ENCODE measurements at regions not wholly inside any gene's neighbourhood (a gene's known extent, or its start where the extent isn't known, plus 50 kb on each side); places are given as distances from the start of the nearest gene placed in this dataset.

- no peak for TF ChIP-seq ZNF655 (CRISPR knock-in tag; IDR thresholded peaks at IDR 0.05)
- peak; percentile 95 for TF ChIP-seq STAG1 (CRISPR knock-in tag; IDR thresholded peaks at IDR 0.05; ENCODE audit: borderline replicate concordance)
- TF ChIP-seq PATZ1 (CRISPR knock-in tag; IDR thresholded peaks at IDR 0.05; ENCODE audit: borderline replicate concordance) = no peak
- peak in 1 of 2 experiments; percentile 42; a peak in 1 of 3 replicates for TF ChIP-seq CBX3 (IDR thresholded peaks at IDR 0.05; ENCODE audit: borderline replicate concordance in 1 of 2, low read length in 2 of 2)
- TF ChIP-seq SMC3 (conservative IDR thresholded peaks at IDR 0.05; ENCODE audit: insufficient read depth, low read depth, low read length) = peak; percentile 81
- no peak for TF ChIP-seq NKRF (IDR thresholded peaks at IDR 0.05; ENCODE audit: borderline replicate concordance)
- no peak for TF ChIP-seq HLTF (IDR thresholded peaks at IDR 0.05)
- TF ChIP-seq SMAD4 (CRISPR knock-in tag; conservative IDR thresholded peaks at IDR 0.05) = no peak
- TF ChIP-seq TBL1XR1 (IDR thresholded peaks at IDR 0.05; ENCODE audit: low read length in 2 of 2) = no peak
- peak; percentile 84 to 89 (median 85) for TF ChIP-seq CTCF (IDR thresholded peaks at IDR 0.05 in 2 of 3, conservative IDR thresholded peaks at IDR 0.05 in 1 of 3; ENCODE audit: insufficient read depth in 2 of 3, low read depth in 1 of 3, low read length in 3 of 3)
- TF ChIP-seq RAD21 (CRISPR knock-in tag; conservative IDR thresholded peaks at IDR 0.05 in 1 of 2, IDR thresholded peaks at IDR 0.05 in 1 of 2) = peak; percentile 91 to 94
- TF ChIP-seq KDM4B (IDR thresholded peaks at IDR 0.05; ENCODE audit: borderline replicate concordance in 2 of 2, low read depth in 1 of 2) = no peak
- TF ChIP-seq MYNN (IDR thresholded peaks at IDR 0.05) = peak; percentile 47; the same call in 1 of the 2 replicates
- no peak for TF ChIP-seq MYNN (CRISPR knock-in tag; IDR thresholded peaks at IDR 0.05)
- no peak for TF ChIP-seq ZNF212 (CRISPR knock-in tag; IDR thresholded peaks at IDR 0.05)
- TF ChIP-seq NELFE (IDR thresholded peaks at IDR 0.05; ENCODE audit: insufficient read depth, insufficient read length) = no peak
- no peak for TF ChIP-seq RBM22 (IDR thresholded peaks at IDR 0.05; ENCODE audit: low read depth, low read length, poor library complexity, severe bottlenecking)
- TF ChIP-seq FOXO4 (CRISPR knock-in tag; IDR thresholded peaks at IDR 0.05) = no peak
- TF ChIP-seq ZEB2 (IDR thresholded peaks at IDR 0.05) = no peak
- TF ChIP-seq RHOXF2B (CRISPR knock-in tag; conservative IDR thresholded peaks at IDR 0.05) = no peak
These were observed 158.8 kb upstream of the NAV2 start (continued) for GRCh38 chr11:19553683-19554333.
